ENCODE measurements at regions not wholly inside any gene's neighbourhood (a gene's known extent, or its start where the extent isn't known, plus 50 kb on each side); places are given as distances from the start of the nearest gene placed in this dataset.

- Histone ChIP-seq H3K79me2 (ENCODE audit: control insufficient read depth, insufficient read depth, low read length) (no peaks in the 10 kb centered on the region), H4K20me1 (ENCODE audit: control insufficient read depth, extremely low read depth, insufficient read depth, low read length) (no peaks in the 10 kb centered on the region), H3K9ac (ENCODE audit: insufficient read depth, low read length) (no peak overlapping the region), H2AFZ (ENCODE audit: low read length) (no peak overlapping the region), H3K9me3 (ENCODE audit: control insufficient read depth, insufficient read depth, low read depth, low read length) (no peaks in the 10 kb centered on the region), H3K27ac (ENCODE audit: insufficient read depth, low read length) (no peak overlapping the region), H3K27me3 (ENCODE audit: control insufficient read depth, insufficient read depth, low read length) (no peaks in the 10 kb centered on the region), H3K4me1 (ENCODE audit: control insufficient read depth, extremely low read depth, insufficient read depth, low read length) (no peaks in the 10 kb centered on the region), H3K36me3 (ENCODE audit: control insufficient read depth, insufficient read depth, low read length) (no peaks in the 10 kb centered on the region), H3K4me3 (replicated peaks in 1 of 4; ENCODE audit: control extremely low read depth in 1 of 4, insufficient read depth in 1 of 4, low read depth in 3 of 4, low read length in 4 of 4) (no peak overlapping the region), H3K4me2 (ENCODE audit: extremely low read depth, insufficient read depth, low read length) (no peak overlapping the region)
- no peak for DNase-seq (ENCODE audit: low read depth in 2 of 2)
- TF ChIP-seq CTCF (conservative IDR thresholded peaks at IDR 0.05 in 1 of 2, IDR thresholded peaks at IDR 0.05 in 1 of 2; ENCODE audit: low read depth in 1 of 2, low read length in 2 of 2) (no peak), EZH2 (IDR thresholded peaks at IDR 0.05; ENCODE audit: low read length, missing control alignments) (no peak)
Observed at GRCh38 chr5:143742951-143743350, 69.0 kb upstream of the HMHB1 start.

GRCh38 chr5:143741421-143741820 is 70.5 kb upstream of the HMHB1 start:
- no peak for DNase-seq (ENCODE audit: low read depth in 2 of 2)
- TF ChIP-seq CTCF (conservative IDR thresholded peaks at IDR 0.05 in 1 of 2, IDR thresholded peaks at IDR 0.05 in 1 of 2; ENCODE audit: low read depth in 1 of 2, low read length in 2 of 2) (no peak), EZH2 (IDR thresholded peaks at IDR 0.05; ENCODE audit: low read length, missing control alignments) (no peak)
- Histone ChIP-seq H3K79me2 (ENCODE audit: control insufficient read depth, insufficient read depth, low read length) (no peaks in the 10 kb centered on the region), H2AFZ (ENCODE audit: low read length) (no peak overlapping the region), H3K4me2 (ENCODE audit: extremely low read depth, insufficient read depth, low read length) (no peak overlapping the region), H3K36me3 (ENCODE audit: control insufficient read depth, insufficient read depth, low read length) (no peaks in the 10 kb centered on the region), H3K9me3 (ENCODE audit: control insufficient read depth, insufficient read depth, low read depth, low read length) (no peaks in the 10 kb centered on the region), H4K20me1 (ENCODE audit: control insufficient read depth, extremely low read depth, insufficient read depth, low read length) (no peaks in the 10 kb centered on the region), H3K4me3 (replicated peaks in 1 of 4; ENCODE audit: control extremely low read depth in 1 of 4, insufficient read depth in 1 of 4, low read depth in 3 of 4, low read length in 4 of 4) (no peak overlapping the region), H3K27me3 (ENCODE audit: control insufficient read depth, insufficient read depth, low read length) (no peaks in the 10 kb centered on the region), H3K4me1 (ENCODE audit: control insufficient read depth, extremely low read depth, insufficient read depth, low read length) (no peaks in the 10 kb centered on the region), H3K9ac (ENCODE audit: insufficient read depth, low read length) (no peak overlapping the region), H3K27ac (ENCODE audit: insufficient read depth, low read length) (no peak overlapping the region)

GRCh38 chr5:143740956-143741355 is 71.0 kb upstream of the HMHB1 start:
- H3K9me3 ChIP-seq (ENCODE audit: control insufficient read depth, insufficient read depth, low read depth, low read length) = no peaks in the 10 kb centered on the region
- H3K79me2 ChIP-seq (ENCODE audit: control insufficient read depth, insufficient read depth, low read length) = no peaks in the 10 kb centered on the region
- no peak overlapping the region for H3K9ac ChIP-seq (ENCODE audit: insufficient read depth, low read length)
- H3K4me2 ChIP-seq (ENCODE audit: extremely low read depth, insufficient read depth, low read length) = no peak overlapping the region
- TF ChIP-seq CTCF (conservative IDR thresholded peaks at IDR 0.05 in 1 of 2, IDR thresholded peaks at IDR 0.05 in 1 of 2; ENCODE audit: low read depth in 1 of 2, low read length in 2 of 2) = no peak
- TF ChIP-seq EZH2 (IDR thresholded peaks at IDR 0.05; ENCODE audit: low read length, missing control alignments) = no peak
- H2AFZ ChIP-seq (ENCODE audit: low read length) = no peak overlapping the region
- H3K4me3 ChIP-seq (replicated peaks in 1 of 4; ENCODE audit: control extremely low read depth in 1 of 4, insufficient read depth in 1 of 4, low read depth in 3 of 4, low read length in 4 of 4) = no peak overlapping the region
- no peaks in the 10 kb centered on the region for H3K36me3 ChIP-seq (ENCODE audit: control insufficient read depth, insufficient read depth, low read length)
- H3K27me3 ChIP-seq (ENCODE audit: control insufficient read depth, insufficient read depth, low read length) = no peaks in the 10 kb centered on the region
- no peak overlapping the region for H3K27ac ChIP-seq (ENCODE audit: insufficient read depth, low read length)
- no peaks in the 10 kb centered on the region for H3K4me1 ChIP-seq (ENCODE audit: control insufficient read depth, extremely low read depth, insufficient read depth, low read length)
- no peak for DNase-seq (ENCODE audit: low read depth in 2 of 2)
- no peaks in the 10 kb centered on the region for H4K20me1 ChIP-seq (ENCODE audit: control insufficient read depth, extremely low read depth, insufficient read depth, low read length)

All from fibroblast of lung (primary cell).